AG04449 (cell line): ENCODE measurements at regions not wholly inside any gene's neighbourhood (a gene's known extent, or its start where the extent isn't known, plus 50 kb on each side); places are given as distances from the start of the nearest gene placed in this dataset.

Source experiments
- CTCF ChIA-PET: fragments of 350-600 bp; formaldehyde crosslinking; extraction: SDS; loops from one replicate; lab custom pipeline; 2021; ENCODE audit warnings: antibody characterized with exemption; lab: Yijun Ruan, JAX
- POLR2A ChIA-PET: fragments of 400-600, 350-600 bp; formaldehyde crosslinking; extraction: SDS; loops from one replicate; lab custom pipeline; 2020; ENCODE audit warnings: antibody characterized with exemption, inconsistent platforms; lab: Yijun Ruan, JAX
- DNase-seq: peaks from one replicate; pipeline ENCODE4 v3.0.0-alpha.2; 2010; ENCODE audit warnings: low read depth, low spot score
- H3K4me3 ChIP-seq: 2 replicates; pipeline ENCODE4 v1.5.1; 2011; ENCODE audit warnings: low read depth, mild to moderate bottlenecking, control low read depth, low read length
- CTCF ChIP-seq: IDR thresholded peaks from one replicate; pipeline ENCODE4 v1.5.1; 2011; ENCODE audit warnings: mild to moderate bottlenecking, moderate library complexity, low read length, control low read depth, inconsistent platforms; ENCODE audit not compliant: insufficient read depth; ENCODE audit errors: missing control alignments

- ChIA-PET POLR2A (interaction anchor here (1.5 kb wide), 1 partner anchor 145 kb away, joined by 3 read pairs; no protein-coding TSS in a partner anchor), CTCF (interaction anchor here (1.2 to 7.4 kb wide), 3 partner anchors 16 to 145 kb away, joined by 4 to 61 read pairs (median 4); no protein-coding TSS in a partner anchor)
- no peak for TF ChIP-seq CTCF
- DNase-seq = no peak
- H3K4me3 ChIP-seq = no peak overlapping the region
Measured at GRCh38 chr4:53686521-53686920, 95.2 kb upstream of the LNX1 start.

- H3K4me3 ChIP-seq = no peak overlapping the region
- TF ChIP-seq CTCF = no peak
- ChIA-PET POLR2A (no interaction called here), CTCF (interaction anchor here (0.7 to 7.4 kb wide), 7 partner anchors 13 to 550 kb away, joined by 3 to 61 read pairs (median 4); no protein-coding TSS in a partner anchor)
- no peak for DNase-seq
Measured at GRCh38 chr4:53684136-53685130, 93.1 kb upstream of the LNX1 start.

GRCh38 chr4:53682908-53683307 lies 91.6 kb upstream of the LNX1 start:
- no peak overlapping the region for H3K4me3 ChIP-seq
- TF ChIP-seq CTCF = no peak
- ChIA-PET CTCF (interaction anchor here (1.1 to 1.5 kb wide), 2 partner anchors 551 to 667 kb away, joined by 3 to 5 read pairs; no protein-coding TSS in a partner anchor), POLR2A (no interaction called here)
- no peak for DNase-seq

- POLR2A ChIA-PET = interaction anchor here (0.6 to 0.8 kb wide), 2 partner anchors 234 to 548 kb away, joined by 3 to 5 read pairs; no protein-coding TSS in a partner anchor
Measured at GRCh38 chr4:53682196-53682595, 90.9 kb upstream of the LNX1 start.

GRCh38 chr4:53680598-53680997 lies 89.3 kb upstream of the LNX1 start:
- TF ChIP-seq CTCF = no peak
- POLR2A ChIA-PET = no interaction called here
- DNase-seq = no peak
- CTCF ChIA-PET = interaction anchor here (1.2 to 1.4 kb wide), 2 partner anchors 26 to 553 kb away, joined by 3 read pairs; no protein-coding TSS in a partner anchor
- no peak overlapping the region for H3K4me3 ChIP-seq

More at GRCh38 chr4:53682196-53682595, 90.9 kb upstream of the LNX1 start:
- no peak for TF ChIP-seq CTCF
- peak; percentile 54 for DNase-seq
- H3K4me3 ChIP-seq = no peak overlapping the region
- CTCF ChIA-PET = interaction anchor here (0.7 to 1.5 kb wide), 6 partner anchors 9 to 666 kb away, joined by 3 to 9 read pairs (median 4); no protein-coding TSS in a partner anchor

- ChIA-PET POLR2A (no interaction called here), CTCF (interaction anchor here (1.2 to 1.4 kb wide), 2 partner anchors 25 to 553 kb away, joined by 3 read pairs; no protein-coding TSS in a partner anchor)
- no peak for DNase-seq
- TF ChIP-seq CTCF = no peak
- H3K4me3 ChIP-seq = no peak overlapping the region
Measured at GRCh38 chr4:53680168-53680567, 88.9 kb upstream of the LNX1 start.
